ENCODE measurements at regions not wholly inside any gene's neighbourhood (a gene's known extent, or its start where the extent isn't known, plus 50 kb on each side); places are given as distances from the start of the nearest gene placed in this dataset.
"Not testable (repeated sequence)": the region's sequence is repeated elsewhere in the genome, so short reads cannot be mapped to it uniquely, and the experiment has no call there.

- WGBS: no CpG with 5 or more reads among the region's 2 CpGs
These were observed 106.7 kb downstream of the SYT15B start for GRCh38 chr10:47656732-47657131.

GRCh38 chr10:47654161-47654560 is 109.2 kb downstream of the SYT15B start:
- not testable (repeated sequence) for H4K91ac ChIP-seq (ENCODE audit: low read length); H4K8ac ChIP-seq (ENCODE audit: low read length); H3K14ac ChIP-seq (ENCODE audit: low read length in 2 of 2); H3K18ac ChIP-seq (ENCODE audit: low read depth in 1 of 2, low read length in 2 of 2); H3K27me3 ChIP-seq (ENCODE audit: control insufficient read depth in 1 of 2, insufficient read depth in 1 of 2, low read length in 2 of 2); H2BK12ac ChIP-seq (ENCODE audit: low read length in 2 of 2); H2BK120ac ChIP-seq (ENCODE audit: low read depth, low read length); H3K23ac ChIP-seq (ENCODE audit: low read length in 2 of 2); H3K79me1 ChIP-seq (replicated peaks; ENCODE audit: low read length, poor library complexity, severe bottlenecking); H2AFZ ChIP-seq (ENCODE audit: low read depth, low read length); H3K4ac ChIP-seq (ENCODE audit: low read depth in 1 of 2, low read length in 2 of 2); H3K4me3 ChIP-seq (ENCODE audit: insufficient read depth in 1 of 2, low read depth in 1 of 2, low read length in 2 of 2); H3K4me1 ChIP-seq (ENCODE audit: control insufficient read depth, insufficient read depth, low read depth, low read length); H3K9ac ChIP-seq (ENCODE audit: low read length); H2BK5ac ChIP-seq (ENCODE audit: low read depth, low read length, poor library complexity, severe bottlenecking); H3K27ac ChIP-seq (ENCODE audit: low read length, poor library complexity, severe bottlenecking); H3K9me3 ChIP-seq (ENCODE audit: control insufficient read depth, low read length); H3K4me2 ChIP-seq (ENCODE audit: low read length, poor library complexity, severe bottlenecking); H3K36me3 ChIP-seq (ENCODE audit: control insufficient read depth in 1 of 2, insufficient read depth in 2 of 2, low read depth in 1 of 2, low read length in 2 of 2); DNase-seq; H2AK5ac ChIP-seq (ENCODE audit: low read length, severe bottlenecking); H2BK15ac ChIP-seq (ENCODE audit: low read depth, poor library complexity, severe bottlenecking)
- no CpG with 5 or more reads among the region's 4 CpGs for WGBS

More at GRCh38 chr10:47656732-47657131, 106.7 kb downstream of the SYT15B start:
- not testable (repeated sequence) for H3K27me3 ChIP-seq (ENCODE audit: control insufficient read depth in 1 of 2, insufficient read depth in 1 of 2, low read length in 2 of 2); H3K36me3 ChIP-seq (ENCODE audit: control insufficient read depth in 1 of 2, insufficient read depth in 2 of 2, low read depth in 1 of 2, low read length in 2 of 2); DNase-seq; H2BK120ac ChIP-seq (ENCODE audit: low read depth, low read length); H3K79me1 ChIP-seq (replicated peaks; ENCODE audit: low read length, poor library complexity, severe bottlenecking); H2BK5ac ChIP-seq (ENCODE audit: low read depth, low read length, poor library complexity, severe bottlenecking); H3K4me2 ChIP-seq (ENCODE audit: low read length, poor library complexity, severe bottlenecking); H3K4me3 ChIP-seq (ENCODE audit: insufficient read depth in 1 of 2, low read depth in 1 of 2, low read length in 2 of 2); H4K8ac ChIP-seq (ENCODE audit: low read length); H2AK5ac ChIP-seq (ENCODE audit: low read length, severe bottlenecking); H3K9me3 ChIP-seq (ENCODE audit: control insufficient read depth, low read length); H2BK15ac ChIP-seq (ENCODE audit: low read depth, poor library complexity, severe bottlenecking); H3K14ac ChIP-seq (ENCODE audit: low read length in 2 of 2); H3K18ac ChIP-seq (ENCODE audit: low read depth in 1 of 2, low read length in 2 of 2); H2BK12ac ChIP-seq (ENCODE audit: low read length in 2 of 2); H3K27ac ChIP-seq (ENCODE audit: low read length, poor library complexity, severe bottlenecking); H4K91ac ChIP-seq (ENCODE audit: low read length); H3K4me1 ChIP-seq (ENCODE audit: control insufficient read depth, insufficient read depth, low read depth, low read length); H3K4ac ChIP-seq (ENCODE audit: low read depth in 1 of 2, low read length in 2 of 2); H3K23ac ChIP-seq (ENCODE audit: low read length in 2 of 2); H2AFZ ChIP-seq (ENCODE audit: low read depth, low read length); H3K9ac ChIP-seq (ENCODE audit: low read length)

GRCh38 chr10:47648594-47648993 is 114.8 kb downstream of the SYT15B start:
- H2AK5ac ChIP-seq (ENCODE audit: low read length, severe bottlenecking); H4K8ac ChIP-seq (ENCODE audit: low read length): not testable (repeated sequence)
- WGBS: no CpG with 5 or more reads among the region's 2 CpGs

GRCh38 chr10:47647523-47648101 is 115.8 kb downstream of the SYT15B start:
- H3K79me1 ChIP-seq (replicated peaks; ENCODE audit: low read length, poor library complexity, severe bottlenecking); H3K4ac ChIP-seq (ENCODE audit: low read depth in 1 of 2, low read length in 2 of 2); H3K27me3 ChIP-seq (ENCODE audit: control insufficient read depth in 1 of 2, insufficient read depth in 1 of 2, low read length in 2 of 2); H3K14ac ChIP-seq (ENCODE audit: low read length in 2 of 2); H3K4me2 ChIP-seq (ENCODE audit: low read length, poor library complexity, severe bottlenecking); H3K9me3 ChIP-seq (ENCODE audit: control insufficient read depth, low read length); H2BK15ac ChIP-seq (ENCODE audit: low read depth, poor library complexity, severe bottlenecking); H4K8ac ChIP-seq (ENCODE audit: low read length); H2AFZ ChIP-seq (ENCODE audit: low read depth, low read length); H2BK5ac ChIP-seq (ENCODE audit: low read depth, low read length, poor library complexity, severe bottlenecking); H3K36me3 ChIP-seq (ENCODE audit: control insufficient read depth in 1 of 2, insufficient read depth in 2 of 2, low read depth in 1 of 2, low read length in 2 of 2); H3K23ac ChIP-seq (ENCODE audit: low read length in 2 of 2); H2BK12ac ChIP-seq (ENCODE audit: low read length in 2 of 2); H3K4me1 ChIP-seq (ENCODE audit: control insufficient read depth, insufficient read depth, low read depth, low read length); H2AK5ac ChIP-seq (ENCODE audit: low read length, severe bottlenecking); H3K4me3 ChIP-seq (ENCODE audit: insufficient read depth in 1 of 2, low read depth in 1 of 2, low read length in 2 of 2); DNase-seq; H4K91ac ChIP-seq (ENCODE audit: low read length); H3K9ac ChIP-seq (ENCODE audit: low read length); H3K27ac ChIP-seq (ENCODE audit: low read length, poor library complexity, severe bottlenecking); H3K18ac ChIP-seq (ENCODE audit: low read depth in 1 of 2, low read length in 2 of 2); H2BK120ac ChIP-seq (ENCODE audit: low read depth, low read length): not testable (repeated sequence)
- no CpG with 5 or more reads among the region's 3 CpGs for WGBS

More at GRCh38 chr10:47648594-47648993, 114.8 kb downstream of the SYT15B start:
- not testable (repeated sequence) for H3K27ac ChIP-seq (ENCODE audit: low read length, poor library complexity, severe bottlenecking); H3K18ac ChIP-seq (ENCODE audit: low read depth in 1 of 2, low read length in 2 of 2); H3K4ac ChIP-seq (ENCODE audit: low read depth in 1 of 2, low read length in 2 of 2); DNase-seq; H3K23ac ChIP-seq (ENCODE audit: low read length in 2 of 2); H3K36me3 ChIP-seq (ENCODE audit: control insufficient read depth in 1 of 2, insufficient read depth in 2 of 2, low read depth in 1 of 2, low read length in 2 of 2); H2AFZ ChIP-seq (ENCODE audit: low read depth, low read length); H3K27me3 ChIP-seq (ENCODE audit: control insufficient read depth in 1 of 2, insufficient read depth in 1 of 2, low read length in 2 of 2); H3K9me3 ChIP-seq (ENCODE audit: control insufficient read depth, low read length); H4K91ac ChIP-seq (ENCODE audit: low read length); H2BK5ac ChIP-seq (ENCODE audit: low read depth, low read length, poor library complexity, severe bottlenecking); H2BK15ac ChIP-seq (ENCODE audit: low read depth, poor library complexity, severe bottlenecking); H3K9ac ChIP-seq (ENCODE audit: low read length); H3K79me1 ChIP-seq (replicated peaks; ENCODE audit: low read length, poor library complexity, severe bottlenecking); H3K4me2 ChIP-seq (ENCODE audit: low read length, poor library complexity, severe bottlenecking); H2BK120ac ChIP-seq (ENCODE audit: low read depth, low read length); H2BK12ac ChIP-seq (ENCODE audit: low read length in 2 of 2); H3K4me3 ChIP-seq (ENCODE audit: insufficient read depth in 1 of 2, low read depth in 1 of 2, low read length in 2 of 2); H3K4me1 ChIP-seq (ENCODE audit: control insufficient read depth, insufficient read depth, low read depth, low read length); H3K14ac ChIP-seq (ENCODE audit: low read length in 2 of 2)
